Activated T-cell treated with anti-CD3 and anti-CD28 coated beads, Interleukin-2, amount 50 U/mL, for 24 hours (primary cell): ENCODE measurements at regions not wholly inside any gene's neighbourhood (a gene's known extent, or its start where the extent isn't known, plus 50 kb on each side); places are given as distances from the start of the nearest gene placed in this dataset.

Experiments
- DNase-seq: peaks from one replicate; pipeline ENCODE4 v3.0.0-alpha.2; 2020
- H3K27ac Mint-ChIP-seq: 2 replicates; pipeline ENCODE4 v1.8.0; 2020; ENCODE audit warnings: mild to moderate bottlenecking, mixed read lengths
- H3K27me3 Mint-ChIP-seq: 2 replicates; pipeline ENCODE4 v1.8.0; 2020; ENCODE audit warnings: mixed read lengths
- H3K36me3 Mint-ChIP-seq: 2 replicates; pipeline ENCODE4 v1.8.0; 2020; ENCODE audit warnings: low read depth, mixed read lengths
- H3K4me1 Mint-ChIP-seq: 2 replicates; pipeline ENCODE4 v1.8.0; 2020; ENCODE audit warnings: low read depth, mixed read lengths
- H3K4me3 Mint-ChIP-seq: 2 replicates; pipeline ENCODE4 v1.8.0; 2020; ENCODE audit warnings: mild to moderate bottlenecking, moderate library complexity, mixed read lengths
- H3K9me3 Mint-ChIP-seq: 2 replicates; pipeline ENCODE4 v1.8.0; 2020; ENCODE audit warnings: mixed read lengths

DNA sequence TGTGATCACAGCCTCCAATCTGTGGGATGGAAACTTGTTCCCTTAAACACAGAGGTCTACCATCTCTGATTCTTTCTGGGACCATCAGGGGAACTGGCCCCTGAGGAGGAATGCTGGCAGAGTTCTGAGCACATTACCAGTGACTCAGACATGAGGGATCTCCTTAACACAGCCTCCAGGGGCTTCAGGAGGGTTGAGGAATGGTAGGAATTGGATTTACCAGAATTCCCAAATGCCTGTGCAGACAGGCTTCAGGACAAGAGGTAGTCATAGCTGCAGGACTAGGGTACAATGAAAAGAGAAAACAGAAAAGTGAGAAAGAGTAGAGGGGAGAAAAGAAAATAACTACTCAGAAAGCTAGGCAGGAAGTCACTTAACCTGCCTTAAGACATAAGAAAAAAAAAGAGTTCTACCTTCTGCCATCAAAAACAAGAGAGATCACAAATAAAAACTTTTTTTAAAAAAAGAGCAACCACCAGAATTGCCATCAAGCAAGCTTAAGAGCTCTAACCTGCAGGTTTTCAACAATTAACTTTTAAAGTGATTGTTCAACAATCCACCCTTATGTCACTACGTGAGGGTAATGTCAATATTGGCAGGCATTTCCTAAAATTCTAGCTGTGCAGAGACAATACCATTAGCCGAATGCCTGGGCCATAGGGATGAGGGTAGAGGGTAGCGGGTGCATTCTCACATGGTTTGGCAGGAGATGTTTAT, 524.4 kb downstream of the BCL11A start:
- Mint-ChIP-seq H3K4me1 (peaks cover 7% of the 10 kb centered on the region), H3K36me3 (no peaks in the 10 kb centered on the region), H3K27me3 (no peaks in the 10 kb centered on the region), H3K4me3 (no peak overlapping the region), H3K9me3 (peaks cover 17% of the 10 kb centered on the region), H3K27ac (no peak overlapping the region)
- DNase-seq, result no peak

DNA sequence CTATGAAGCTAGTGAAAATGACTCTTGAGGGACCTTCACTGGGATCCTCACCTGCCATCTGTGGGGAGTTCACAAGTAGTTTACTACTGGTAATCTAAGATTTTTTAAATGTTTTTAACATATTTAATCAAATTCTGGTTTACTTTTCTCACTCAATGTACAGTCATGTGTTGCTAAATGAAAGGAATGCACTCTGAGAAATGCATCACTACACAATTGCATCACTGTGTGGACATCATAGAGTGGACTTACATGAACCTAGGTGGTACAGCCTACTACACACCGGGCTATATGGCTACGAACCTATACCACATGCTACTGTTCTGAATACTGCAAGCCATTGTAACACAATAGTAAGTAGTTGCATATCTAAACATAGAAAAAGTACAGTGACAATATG, 528.0 kb downstream of the BCL11A start:
- no peak overlapping the region for H3K27ac Mint-ChIP-seq
- no peaks in the 10 kb centered on the region for H3K36me3 Mint-ChIP-seq
- peaks cover 7% of the 10 kb centered on the region for H3K4me1 Mint-ChIP-seq
- no peak for DNase-seq
- peaks cover 2% of the 10 kb centered on the region for H3K9me3 Mint-ChIP-seq
- H3K27me3 Mint-ChIP-seq, result no peaks in the 10 kb centered on the region
- no peak overlapping the region for H3K4me3 Mint-ChIP-seq

DNA sequence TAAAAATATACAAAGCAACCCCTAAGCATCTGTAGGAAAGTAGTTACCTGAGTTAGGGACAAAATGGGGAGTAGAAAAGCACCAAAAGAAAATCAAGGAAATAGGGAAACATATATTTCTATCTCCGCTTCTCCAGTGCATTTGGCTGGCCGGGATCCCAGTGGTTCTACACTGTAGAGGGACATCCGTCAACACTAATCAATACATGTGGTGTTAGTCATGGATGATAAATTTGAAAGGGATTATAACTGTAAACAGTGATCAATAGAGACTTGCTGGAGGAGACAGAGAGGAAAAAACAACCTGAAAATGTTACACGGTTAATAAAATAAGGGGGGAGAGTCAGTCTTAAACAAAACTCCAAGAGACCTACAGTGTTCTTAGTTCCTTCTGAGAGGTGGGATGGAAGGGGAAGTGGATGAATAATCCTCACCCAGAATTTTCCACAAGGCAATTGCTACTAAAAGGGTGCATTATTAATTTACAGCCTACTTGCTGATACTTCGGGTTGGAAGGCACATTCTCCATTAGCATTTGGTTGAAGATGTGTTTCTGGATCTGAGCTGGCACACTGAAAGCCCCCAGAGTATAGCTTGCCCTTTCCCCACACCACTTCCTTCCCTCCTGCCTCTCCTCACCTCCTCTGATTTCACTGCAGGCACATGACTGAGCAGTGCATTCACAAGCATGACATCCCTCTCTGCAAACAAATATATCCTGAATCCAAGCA, 530.0 kb downstream of the BCL11A start:
- peaks cover 3% of the 10 kb centered on the region for H3K9me3 Mint-ChIP-seq
- H3K4me1 Mint-ChIP-seq, result peaks cover 2% of the 10 kb centered on the region

DNA sequence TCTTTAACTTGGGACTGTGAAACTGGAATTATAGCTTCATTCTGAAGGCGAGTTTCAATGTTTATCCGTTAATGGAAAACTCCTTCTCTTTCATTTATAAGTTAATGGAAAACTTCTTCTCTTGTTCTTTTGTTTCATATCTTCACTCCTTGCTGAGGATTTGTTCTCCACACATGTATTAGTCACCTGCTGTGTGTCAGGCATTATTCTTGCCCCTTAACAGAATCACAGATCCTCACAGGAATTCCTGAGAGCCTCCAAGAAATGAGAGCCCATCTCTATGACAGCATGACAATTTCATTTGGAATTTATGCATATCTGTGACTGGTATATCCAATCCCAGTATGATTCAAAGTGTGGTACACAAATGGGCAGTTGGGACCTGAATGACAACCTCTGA, 545.8 kb downstream of the BCL11A start:
- no peak for DNase-seq
- Mint-ChIP-seq H3K4me3 (no peak overlapping the region), H3K27ac (no peak overlapping the region), H3K9me3 (no peaks in the 10 kb centered on the region), H3K27me3 (no peaks in the 10 kb centered on the region), H3K36me3 (no peaks in the 10 kb centered on the region), H3K4me1 (no peaks in the 10 kb centered on the region)

More for the DNA sequence above, 530.0 kb downstream of the BCL11A start:
- Mint-ChIP-seq H3K27ac (no peak overlapping the region), H3K27me3 (no peaks in the 10 kb centered on the region), H3K4me3 (no peak overlapping the region), H3K36me3 (no peaks in the 10 kb centered on the region)
- no peak for DNase-seq

DNA sequence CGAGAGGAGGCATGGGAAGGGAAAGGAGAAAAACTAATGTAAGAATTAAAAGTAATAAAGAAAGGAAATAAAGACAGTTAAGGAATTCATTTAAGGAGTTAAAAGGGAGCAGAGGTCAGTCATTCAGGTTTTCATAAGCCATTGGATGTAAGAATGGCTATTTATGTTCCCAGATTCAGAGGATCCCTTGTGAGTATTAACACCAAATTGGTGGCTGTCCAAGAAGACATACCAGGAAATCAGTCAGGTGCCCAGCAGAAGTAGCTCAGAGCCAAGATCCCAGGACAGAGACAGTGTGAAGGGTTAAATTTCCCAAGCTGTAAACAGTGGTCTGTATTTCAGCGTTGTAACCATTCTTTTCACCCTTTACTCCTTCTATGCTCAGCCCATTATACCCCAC, 550.4 kb downstream of the BCL11A start:
- no peak overlapping the region for H3K27ac Mint-ChIP-seq
- no peaks in the 10 kb centered on the region for H3K36me3 Mint-ChIP-seq
- no peak overlapping the region for H3K4me3 Mint-ChIP-seq
- no peak for DNase-seq
- H3K9me3 Mint-ChIP-seq, result no peaks in the 10 kb centered on the region
- H3K27me3 Mint-ChIP-seq, result no peaks in the 10 kb centered on the region
- no peaks in the 10 kb centered on the region for H3K4me1 Mint-ChIP-seq

DNA sequence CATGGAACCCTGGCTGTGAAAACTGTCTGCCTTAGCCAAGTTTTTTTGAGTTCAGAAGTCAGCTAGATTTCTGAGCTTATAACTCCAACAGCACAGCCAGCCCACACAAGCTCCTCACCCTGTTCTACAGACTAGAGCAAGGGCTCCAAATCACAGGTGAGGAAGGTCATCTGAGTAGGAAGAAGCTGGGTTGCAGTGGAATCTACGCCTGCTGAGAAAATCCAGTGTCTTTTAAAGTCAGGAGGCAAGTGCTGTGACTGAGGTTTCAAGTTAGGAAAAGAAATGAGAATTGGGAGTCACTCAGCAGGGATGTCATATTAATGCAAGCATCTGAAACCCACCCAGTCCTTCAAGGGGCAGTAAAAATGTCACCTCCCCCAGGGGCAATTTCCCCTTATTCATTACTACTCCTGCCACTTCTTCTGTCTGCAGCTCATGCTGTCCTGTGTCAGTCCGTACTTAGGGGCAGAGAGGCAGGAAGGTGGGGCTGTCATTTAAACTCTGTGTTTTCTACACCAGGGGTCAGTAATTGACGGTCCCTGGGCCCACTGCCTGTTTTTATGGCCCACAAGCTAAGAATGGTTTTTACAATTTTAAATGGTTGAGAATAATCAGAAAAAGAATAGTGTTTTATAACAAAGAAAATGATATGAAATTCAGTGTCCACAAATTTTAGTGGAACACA, 551.1 kb downstream of the BCL11A start:
- H3K27ac Mint-ChIP-seq, result no peak overlapping the region
- H3K9me3 Mint-ChIP-seq, result no peaks in the 10 kb centered on the region
- H3K4me3 Mint-ChIP-seq, result no peak overlapping the region
- no peak for DNase-seq
- no peaks in the 10 kb centered on the region for H3K27me3 Mint-ChIP-seq
- H3K4me1 Mint-ChIP-seq, result no peaks in the 10 kb centered on the region
- H3K36me3 Mint-ChIP-seq, result no peaks in the 10 kb centered on the region

DNA sequence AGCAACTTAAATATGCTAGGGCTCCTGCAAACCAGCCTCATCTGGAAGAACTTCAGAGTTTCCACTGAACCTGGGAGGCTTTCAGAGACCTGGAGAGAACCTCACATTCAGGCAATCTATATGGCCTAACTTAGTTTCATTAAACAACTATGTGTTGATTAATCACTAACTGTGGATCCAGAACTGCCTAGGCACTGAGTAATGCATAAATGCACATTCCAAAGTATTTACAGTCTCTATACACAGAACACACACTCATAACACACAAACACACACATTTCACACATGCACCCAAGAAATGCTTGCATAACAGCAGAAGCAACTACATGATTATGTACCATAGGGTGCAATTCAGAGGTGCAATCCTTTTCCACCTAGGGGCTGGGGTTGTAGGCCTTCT, 552.8 kb downstream of the BCL11A start:
- DNase-seq, result no peak
- Mint-ChIP-seq H3K4me1 (no peaks in the 10 kb centered on the region), H3K27ac (no peak overlapping the region), H3K27me3 (no peaks in the 10 kb centered on the region), H3K36me3 (no peaks in the 10 kb centered on the region), H3K9me3 (no peaks in the 10 kb centered on the region), H3K4me3 (no peak overlapping the region)

DNA sequence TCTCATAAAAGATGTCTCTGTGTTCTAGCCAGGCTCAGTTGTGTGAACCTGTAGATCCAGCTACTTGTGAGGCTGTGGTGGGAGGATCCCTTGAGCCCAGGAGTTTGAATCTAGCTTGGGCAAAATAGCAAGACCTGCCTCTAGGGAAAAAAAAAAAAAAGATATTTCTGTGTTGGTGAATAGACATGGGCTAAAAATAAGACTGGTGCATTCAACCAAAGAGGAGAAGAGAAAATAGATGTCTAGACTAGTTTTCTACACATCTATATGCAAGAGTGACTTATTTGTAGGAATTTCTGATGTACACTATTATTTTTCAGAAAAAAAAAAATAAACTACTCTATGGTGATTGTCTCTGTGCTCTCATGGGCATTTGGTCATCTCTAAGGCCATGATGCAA, 555.1 kb downstream of the BCL11A start:
- Mint-ChIP-seq H3K4me1 (no peaks in the 10 kb centered on the region), H3K36me3 (no peaks in the 10 kb centered on the region), H3K9me3 (no peaks in the 10 kb centered on the region)

DNA sequence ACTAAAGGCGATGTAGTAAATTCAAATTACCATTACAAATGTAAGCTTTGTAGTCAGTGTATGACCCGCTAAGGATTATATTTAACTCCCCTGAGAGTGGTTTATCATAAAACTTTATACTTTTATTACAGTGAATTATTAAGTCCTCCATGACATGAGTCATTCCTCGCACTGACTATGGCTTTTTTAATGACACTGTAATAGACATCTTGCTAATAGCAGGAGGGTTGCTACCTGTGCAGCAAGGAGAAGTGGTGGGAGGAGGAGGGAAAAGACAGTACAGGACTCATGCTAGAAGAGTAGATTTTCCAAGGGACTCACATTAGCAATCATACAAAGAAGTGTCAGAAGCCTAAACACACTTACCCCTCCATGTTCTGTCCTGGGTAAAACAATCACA, 556.1 kb downstream of the BCL11A start:
- no peak for DNase-seq
- Mint-ChIP-seq H3K36me3 (no peaks in the 10 kb centered on the region), H3K27ac (no peak overlapping the region), H3K27me3 (no peaks in the 10 kb centered on the region), H3K9me3 (no peaks in the 10 kb centered on the region), H3K4me1 (no peaks in the 10 kb centered on the region), H3K4me3 (no peak overlapping the region)

More for the DNA sequence above, 555.1 kb downstream of the BCL11A start:
- Mint-ChIP-seq H3K27me3 (no peaks in the 10 kb centered on the region), H3K27ac (no peak overlapping the region), H3K4me3 (no peak overlapping the region)
- DNase-seq, result no peak

DNA sequence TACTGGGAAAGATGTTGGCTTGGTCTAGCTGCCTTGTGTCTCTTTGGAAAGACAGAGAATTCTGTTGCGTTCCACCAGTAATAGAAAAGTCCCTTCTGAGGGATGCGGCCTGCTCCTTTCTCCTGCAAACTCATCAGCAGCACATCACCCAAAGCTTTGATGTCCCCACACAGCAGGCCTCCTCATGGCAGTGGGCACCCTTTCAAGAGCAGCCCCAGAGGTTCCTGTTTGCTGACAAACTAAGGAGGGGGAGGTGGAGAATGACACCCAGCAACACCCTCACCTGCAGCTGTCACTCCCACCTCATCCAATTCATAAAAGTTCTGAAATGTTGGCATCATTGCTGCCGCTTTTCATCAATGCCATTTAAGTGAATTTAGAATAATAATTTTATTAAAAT, 556.6 kb downstream of the BCL11A start:
- no peaks in the 10 kb centered on the region for H3K27me3 Mint-ChIP-seq
- no peak overlapping the region for H3K27ac Mint-ChIP-seq
- no peaks in the 10 kb centered on the region for H3K4me1 Mint-ChIP-seq
- H3K36me3 Mint-ChIP-seq, result no peaks in the 10 kb centered on the region
- H3K9me3 Mint-ChIP-seq, result no peaks in the 10 kb centered on the region
- no peak overlapping the region for H3K4me3 Mint-ChIP-seq
- no peak for DNase-seq

DNA sequence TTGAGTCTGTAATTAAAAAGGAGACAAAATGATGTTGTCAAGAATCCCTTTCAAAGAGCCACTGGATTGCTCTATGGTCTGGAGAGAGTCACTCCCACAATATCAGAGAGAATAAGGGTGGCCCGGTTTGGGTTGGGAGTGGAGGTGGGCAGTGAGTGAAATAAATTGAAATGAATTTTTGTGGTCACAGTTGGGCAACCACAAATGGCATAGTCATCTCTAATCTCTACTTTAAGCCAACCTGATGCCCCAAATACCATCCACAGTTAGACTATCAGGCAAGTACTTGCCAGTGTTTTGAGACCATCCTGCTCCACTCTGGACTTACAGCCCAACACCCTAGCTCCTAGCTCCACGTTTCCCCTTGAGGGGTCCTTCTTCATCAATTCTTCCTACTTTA, 559.7 kb downstream of the BCL11A start:
- Mint-ChIP-seq H3K4me1 (no peaks in the 10 kb centered on the region), H3K27ac (no peak overlapping the region), H3K27me3 (no peaks in the 10 kb centered on the region), H3K36me3 (no peaks in the 10 kb centered on the region), H3K4me3 (no peak overlapping the region), H3K9me3 (no peaks in the 10 kb centered on the region)
- no peak for DNase-seq

DNA sequence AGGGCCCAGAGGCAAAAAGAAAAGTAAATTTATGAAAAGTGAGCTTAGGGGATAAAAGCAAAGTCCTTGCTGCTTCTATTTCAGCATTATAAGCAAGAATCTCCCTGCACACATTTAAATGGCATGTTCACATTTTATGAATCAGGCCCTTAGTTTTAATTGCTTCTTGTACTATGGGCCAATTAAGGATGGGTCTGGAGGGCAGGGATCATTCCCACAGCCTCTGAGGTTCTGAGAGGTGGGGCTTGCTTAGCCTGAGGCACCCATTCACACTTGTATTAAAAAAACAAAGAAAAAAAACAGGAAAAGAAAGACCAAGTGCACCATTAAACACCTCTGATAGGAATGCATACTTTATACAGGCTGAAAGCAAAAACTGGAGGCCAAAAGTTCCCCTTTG, 565.1 kb downstream of the BCL11A start:
- Mint-ChIP-seq H3K9me3 (no peaks in the 10 kb centered on the region), H3K27ac (no peak overlapping the region), H3K4me1 (no peaks in the 10 kb centered on the region), H3K27me3 (no peaks in the 10 kb centered on the region), H3K4me3 (no peak overlapping the region), H3K36me3 (no peaks in the 10 kb centered on the region)
- no peak for DNase-seq

DNA sequence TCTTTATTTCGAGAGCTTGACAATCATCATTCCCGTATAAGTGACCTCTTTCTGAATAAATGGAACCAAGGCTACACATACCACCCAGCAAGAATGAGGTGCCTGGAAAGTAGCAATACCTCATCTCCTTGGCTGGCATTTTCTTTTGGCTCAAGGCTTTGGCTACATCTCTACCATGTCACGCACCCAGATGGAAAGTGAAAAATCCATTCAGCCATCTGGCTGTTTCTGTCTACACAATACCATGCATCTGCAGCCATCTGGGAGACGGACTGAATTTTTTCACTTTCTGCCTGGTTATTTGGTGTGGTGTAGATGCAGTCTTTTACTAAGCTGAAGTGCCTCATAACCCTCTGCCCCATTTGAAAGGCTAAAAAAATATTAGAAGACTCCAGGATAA, 566.9 kb downstream of the BCL11A start:
- Mint-ChIP-seq H3K36me3 (no peaks in the 10 kb centered on the region), H3K27ac (no peak overlapping the region), H3K4me1 (no peaks in the 10 kb centered on the region), H3K4me3 (no peak overlapping the region), H3K27me3 (no peaks in the 10 kb centered on the region), H3K9me3 (no peaks in the 10 kb centered on the region)
- DNase-seq, result no peak

DNA sequence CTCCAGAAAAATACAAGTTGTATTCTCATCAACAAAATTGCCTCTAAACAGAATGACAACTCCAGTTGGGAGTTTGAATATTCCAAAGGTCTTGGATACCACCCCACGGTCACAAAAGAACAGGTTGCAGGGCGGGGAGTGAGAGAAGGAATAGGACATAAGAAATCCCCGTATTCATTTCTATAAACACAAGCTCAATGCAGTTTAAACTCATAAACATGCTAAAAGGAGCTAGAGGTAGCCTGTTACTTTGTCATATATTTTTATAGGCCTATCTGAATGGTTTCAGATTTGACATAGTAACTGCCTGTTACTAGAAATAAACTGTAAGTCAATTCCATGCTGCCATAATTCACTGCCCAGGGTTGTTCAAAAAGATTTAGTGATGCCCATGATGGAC, 567.5 kb downstream of the BCL11A start:
- Mint-ChIP-seq H3K27ac (no peak overlapping the region), H3K9me3 (no peaks in the 10 kb centered on the region), H3K27me3 (no peaks in the 10 kb centered on the region), H3K36me3 (no peaks in the 10 kb centered on the region), H3K4me1 (no peaks in the 10 kb centered on the region), H3K4me3 (no peak overlapping the region)
- no peak for DNase-seq
